GM23338 (cell line): ENCODE measurements at regions not wholly inside any gene's neighbourhood (a gene's known extent, or its start where the extent isn't known, plus 50 kb on each side); places are given as distances from the start of the nearest gene placed in this dataset.

ENCODE experiments used
- ATAC-seq: fragments of 200-7000 bp; cut with Tn5 transposase; 3 replicates; pipeline ENCODE4 v1.9.1; 2020
- DNase-seq: peaks from one replicate; pipeline ENCODE4 v3.0.0-alpha.2; 2015; ENCODE audit warnings: low spot score
- H2AFZ ChIP-seq: fragments of 200-600 bp; sonication (generic); 2 replicates; pipeline ENCODE4 v1.8.0; 2016; ENCODE audit warnings: antibody characterized with exemption, mild to moderate bottlenecking, moderate library complexity
- H3F3A ChIP-seq: fragments of 200-600 bp; sonication (generic); replicated peaks from 2 replicates; pipeline ENCODE4 v1.8.0; 2017; ENCODE audit warnings: antibody characterized with exemption, mixed run types, low read depth
- H3K27ac ChIP-seq: fragments of 200-600 bp; sonication (generic); 2 replicates; pipeline ENCODE4 v1.6.1; 2016; ENCODE audit warnings: low read depth
- H3K27me3 ChIP-seq: fragments of 200-600 bp; sonication (generic); 2 replicates; pipeline ENCODE4 v1.8.0; 2016; ENCODE audit warnings: mild to moderate bottlenecking, mixed run types, moderate library complexity; ENCODE audit not compliant: insufficient read depth
- H3K36me3 ChIP-seq: fragments of 200-600 bp; sonication (generic); 2 replicates; pipeline ENCODE4 v1.8.0; 2016; ENCODE audit warnings: mild to moderate bottlenecking; ENCODE audit not compliant: insufficient read depth
- H3K4me1 ChIP-seq: fragments of 200-600 bp; sonication (generic); 2 replicates; pipeline ENCODE4 v1.8.0; 2016; ENCODE audit warnings: mild to moderate bottlenecking, moderate library complexity; ENCODE audit not compliant: insufficient read depth
- H3K4me2 ChIP-seq: fragments of 200-600 bp; sonication (generic); 2 replicates; pipeline ENCODE4 v1.7.1; 2017; ENCODE audit warnings: mixed run types
- H3K4me3 ChIP-seq: fragments of 200-600 bp; sonication (generic); 2 replicates; pipeline ENCODE4 v1.6.1; 2016; ENCODE audit warnings: mixed run types
- H3K79me2 ChIP-seq: fragments of 200-600 bp; sonication (generic); replicated peaks from 2 replicates; pipeline ENCODE4 v1.8.0; 2017; ENCODE audit warnings: mild to moderate bottlenecking; ENCODE audit not compliant: insufficient read depth
- H3K9me2 ChIP-seq: fragments of 200-600 bp; sonication (generic); 2 replicates; pipeline ENCODE4 v1.8.0; 2017; ENCODE audit not compliant: insufficient read depth
- H4K20me1 ChIP-seq: fragments of 200-600 bp; sonication (generic); replicated peaks from 2 replicates; pipeline ENCODE4 v1.8.0; 2017; ENCODE audit warnings: mild to moderate bottlenecking; ENCODE audit not compliant: insufficient read depth
- H3K27ac Mint-ChIP-seq: 2 replicates; pipeline ENCODE4 v1.8.0; 2020; ENCODE audit warnings: inconsistent platforms, mild to moderate bottlenecking, moderate library complexity, mixed read lengths
- H3K27me3 Mint-ChIP-seq: 3 replicates; pipeline ENCODE4 v1.8.0; 2022; ENCODE audit warnings: low read depth, mild to moderate bottlenecking, moderate library complexity, mixed read lengths, inconsistent platforms; ENCODE audit not compliant: insufficient read depth, poor library complexity
- H3K36me3 Mint-ChIP-seq: 3 replicates; pipeline ENCODE4 v1.8.0; 2021; ENCODE audit warnings: low read depth, mild to moderate bottlenecking, inconsistent platforms, moderate library complexity, mixed read lengths
- H3K4me1 Mint-ChIP-seq: 3 replicates; pipeline ENCODE4 v1.8.0; 2020; ENCODE audit warnings: mild to moderate bottlenecking, inconsistent platforms, mixed read lengths
- H3K4me3 Mint-ChIP-seq: 3 replicates; pipeline ENCODE4 v1.8.0; 2021; ENCODE audit warnings: moderate library complexity, mild to moderate bottlenecking, inconsistent platforms, mixed read lengths
- H3K9me3 Mint-ChIP-seq: 3 replicates; pipeline ENCODE4 v1.8.0; 2020; ENCODE audit warnings: moderate library complexity, mild to moderate bottlenecking, inconsistent platforms, mixed read lengths
- CREB1 ChIP-seq: fragments of 250-450 bp; sonication (Bioruptor Pico); IDR thresholded peaks from 2 replicates; pipeline ENCODE4 v1.5.0; 2020; ENCODE audit warnings: low read depth, mild to moderate bottlenecking, moderate library complexity
- CTCF ChIP-seq, 2 experiments: fragments of 200-600 bp in 1 of 2; sonication (generic) in 1 of 2; conservative IDR thresholded peaks; 2 replicates each; pipeline versions ENCODE4 v1.5.1 to v1.6.1; 2016 to 2017; ENCODE audit warnings: antibody characterized with exemption in 2 of 2, low read depth in 2 of 2, mild to moderate bottlenecking in 2 of 2, moderate library complexity in 1 of 2
- EZH2 ChIP-seq: fragments of 200-600 bp; sonication (generic); IDR thresholded peaks from one replicate; pipeline ENCODE4 v1.8.0; 2017; ENCODE audit warnings: antibody characterized with exemption, mild to moderate bottlenecking, low read depth; ENCODE audit not compliant: unreplicated experiment
- EZH2phosphoT487 ChIP-seq: fragments of 200-600 bp; sonication (generic); IDR thresholded peaks from one replicate; pipeline ENCODE4 v1.8.1; 2018; ENCODE audit warnings: antibody characterized with exemption; ENCODE audit not compliant: unreplicated experiment
- JUNB ChIP-seq: IDR thresholded peaks from one replicate; pipeline ENCODE4 v1.6.1; 2016; ENCODE audit warnings: antibody characterized with exemption; ENCODE audit not compliant: unreplicated experiment
- NANOG ChIP-seq: IDR thresholded peaks from 2 replicates; pipeline ENCODE4 v1.6.1; 2016; ENCODE audit warnings: antibody characterized with exemption, borderline replicate concordance
- POLR2AphosphoS5 ChIP-seq: IDR thresholded peaks from 2 replicates; pipeline ENCODE4 v1.6.1; 2016; ENCODE audit warnings: antibody characterized with exemption, low read depth
- STAT1 ChIP-seq: IDR thresholded peaks from one replicate; pipeline ENCODE4 v1.6.1; 2016; ENCODE audit warnings: antibody characterized with exemption; ENCODE audit not compliant: unreplicated experiment
- ZNF114 ChIP-seq: fragments of 250-450 bp; sonication (Bioruptor Pico); IDR thresholded peaks from 2 replicates; pipeline ENCODE4 v1.5.0; 2020; ENCODE audit warnings: mild to moderate bottlenecking, moderate library complexity
- ZNF331 ChIP-seq: fragments of 250-450 bp; sonication (Bioruptor Pico); IDR thresholded peaks from 2 replicates; pipeline ENCODE4 v1.5.0; 2020; ENCODE audit warnings: low read depth, mild to moderate bottlenecking, moderate library complexity
- TF ChIP-seq, protein P1 (sequence below): IDR thresholded peaks from 2 replicates; pipeline ENCODE4 v1.6.1; 2016; ENCODE audit warnings: antibody characterized with exemption
- TF ChIP-seq, protein P2 (sequence below): fragments of 250-450 bp; sonication (Bioruptor Pico); IDR thresholded peaks from 2 replicates; pipeline ENCODE4 v1.5.0; 2020; ENCODE audit warnings: mild to moderate bottlenecking, moderate library complexity

DNA sequence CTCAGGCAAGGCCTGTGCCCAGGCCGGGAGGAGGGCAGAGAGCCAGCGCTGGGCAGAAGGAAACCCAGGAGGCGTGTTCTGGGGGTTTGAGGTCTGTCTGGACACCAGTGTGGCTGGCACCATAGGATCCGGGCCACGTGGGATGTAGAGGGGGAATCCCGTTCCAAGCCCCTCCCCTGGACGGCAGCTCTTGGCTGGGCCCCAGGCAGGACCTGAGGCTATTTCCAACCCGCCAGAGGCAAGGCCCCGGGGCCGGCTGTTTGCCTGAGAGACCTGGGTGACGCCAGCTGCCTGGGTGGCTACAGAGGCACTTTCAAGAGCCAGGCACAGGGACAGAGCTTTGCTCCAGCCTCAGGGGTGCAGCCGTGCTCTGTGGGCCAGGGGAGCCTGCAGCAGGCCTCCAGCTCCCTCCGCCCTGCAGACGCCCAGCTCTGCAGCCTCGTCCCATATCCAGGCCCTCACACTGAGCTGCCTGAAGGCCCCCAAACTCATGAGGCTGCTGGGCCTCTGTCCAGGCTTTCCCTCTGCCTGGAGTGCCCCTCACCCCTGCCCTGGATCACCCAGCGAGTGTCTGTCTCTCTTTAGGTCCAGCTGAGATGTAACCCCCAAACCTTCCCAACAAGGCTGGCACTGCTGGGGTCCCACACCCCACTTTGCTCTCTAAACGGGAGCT is 56.6 kb upstream of the EGFL7 start:
- Histone ChIP-seq H3K79me2 (no peaks in the 10 kb centered on the region), H2AFZ (no peak overlapping the region), H3K4me1 (peaks cover 4% of the 10 kb centered on the region; the same call in 1 of the 2 replicates), H3K36me3 (no peaks in the 10 kb centered on the region), H4K20me1 (no peaks in the 10 kb centered on the region), H3K9me2 (no peaks in the 10 kb centered on the region), H3K27ac (no peak overlapping the region), H3F3A (no peaks in the 10 kb centered on the region), H3K4me3 (no peak overlapping the region), H3K4me2 (no peak overlapping the region), H3K27me3 (no peaks in the 10 kb centered on the region)
- Mint-ChIP-seq H3K36me3 (no peaks in the 10 kb centered on the region; the same call in 2 of the 3 replicates), H3K27me3 (peaks cover 17% of the 10 kb centered on the region), H3K4me3 (no peak overlapping the region), H3K27ac (0 out of 2 replicates have a peak overlapping the region, but pooled peaks have one; percentile 44), H3K4me1 (peaks cover 30% of the 10 kb centered on the region), H3K9me3 (no peaks in the 10 kb centered on the region; the same call in 2 of the 3 replicates)
- DNase-seq (no peak), ATAC-seq (no peak)
- TF ChIP-seq POLR2AphosphoS5: no peak
- TF ChIP-seq EZH2: no peak
- no peak for TF ChIP-seq JUNB
- no peak for TF ChIP-seq STAT1
- no peak for TF ChIP-seq NANOG
- TF ChIP-seq ZNF331: no peak

- Histone ChIP-seq H3K27me3 (no peaks in the 10 kb centered on the region), H4K20me1 (no peaks in the 10 kb centered on the region), H3K79me2 (no peaks in the 10 kb centered on the region), H3K4me2 (no peak overlapping the region), H3K9me2 (no peaks in the 10 kb centered on the region), H3K4me1 (peaks cover 4% of the 10 kb centered on the region; the same call in 1 of the 2 replicates), H3F3A (0 out of 2 replicates have a peak, but pooled peaks cover 4% of the 10 kb centered on the region), H3K4me3 (no peak overlapping the region), H2AFZ (no peak overlapping the region), H3K36me3 (no peaks in the 10 kb centered on the region), H3K27ac (no peak overlapping the region)
- Mint-ChIP-seq H3K27ac (no peak overlapping the region), H3K4me1 (peaks cover 38% of the 10 kb centered on the region), H3K36me3 (peaks cover 6% of the 10 kb centered on the region; the same call in 2 of the 3 replicates), H3K4me3 (no peak overlapping the region), H3K9me3 (peaks cover 6% of the 10 kb centered on the region), H3K27me3 (peaks cover 20% of the 10 kb centered on the region)
- DNase-seq (no peak), ATAC-seq (peak; percentile 28)
- no peak for TF ChIP-seq EZH2phosphoT487
- no peak for TF ChIP-seq NANOG
- TF ChIP-seq, protein P1, sequence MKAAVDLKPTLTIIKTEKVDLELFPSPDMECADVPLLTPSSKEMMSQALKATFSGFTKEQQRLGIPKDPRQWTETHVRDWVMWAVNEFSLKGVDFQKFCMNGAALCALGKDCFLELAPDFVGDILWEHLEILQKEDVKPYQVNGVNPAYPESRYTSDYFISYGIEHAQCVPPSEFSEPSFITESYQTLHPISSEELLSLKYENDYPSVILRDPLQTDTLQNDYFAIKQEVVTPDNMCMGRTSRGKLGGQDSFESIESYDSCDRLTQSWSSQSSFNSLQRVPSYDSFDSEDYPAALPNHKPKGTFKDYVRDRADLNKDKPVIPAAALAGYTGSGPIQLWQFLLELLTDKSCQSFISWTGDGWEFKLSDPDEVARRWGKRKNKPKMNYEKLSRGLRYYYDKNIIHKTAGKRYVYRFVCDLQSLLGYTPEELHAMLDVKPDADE: no peak
- TF ChIP-seq, protein P2, sequence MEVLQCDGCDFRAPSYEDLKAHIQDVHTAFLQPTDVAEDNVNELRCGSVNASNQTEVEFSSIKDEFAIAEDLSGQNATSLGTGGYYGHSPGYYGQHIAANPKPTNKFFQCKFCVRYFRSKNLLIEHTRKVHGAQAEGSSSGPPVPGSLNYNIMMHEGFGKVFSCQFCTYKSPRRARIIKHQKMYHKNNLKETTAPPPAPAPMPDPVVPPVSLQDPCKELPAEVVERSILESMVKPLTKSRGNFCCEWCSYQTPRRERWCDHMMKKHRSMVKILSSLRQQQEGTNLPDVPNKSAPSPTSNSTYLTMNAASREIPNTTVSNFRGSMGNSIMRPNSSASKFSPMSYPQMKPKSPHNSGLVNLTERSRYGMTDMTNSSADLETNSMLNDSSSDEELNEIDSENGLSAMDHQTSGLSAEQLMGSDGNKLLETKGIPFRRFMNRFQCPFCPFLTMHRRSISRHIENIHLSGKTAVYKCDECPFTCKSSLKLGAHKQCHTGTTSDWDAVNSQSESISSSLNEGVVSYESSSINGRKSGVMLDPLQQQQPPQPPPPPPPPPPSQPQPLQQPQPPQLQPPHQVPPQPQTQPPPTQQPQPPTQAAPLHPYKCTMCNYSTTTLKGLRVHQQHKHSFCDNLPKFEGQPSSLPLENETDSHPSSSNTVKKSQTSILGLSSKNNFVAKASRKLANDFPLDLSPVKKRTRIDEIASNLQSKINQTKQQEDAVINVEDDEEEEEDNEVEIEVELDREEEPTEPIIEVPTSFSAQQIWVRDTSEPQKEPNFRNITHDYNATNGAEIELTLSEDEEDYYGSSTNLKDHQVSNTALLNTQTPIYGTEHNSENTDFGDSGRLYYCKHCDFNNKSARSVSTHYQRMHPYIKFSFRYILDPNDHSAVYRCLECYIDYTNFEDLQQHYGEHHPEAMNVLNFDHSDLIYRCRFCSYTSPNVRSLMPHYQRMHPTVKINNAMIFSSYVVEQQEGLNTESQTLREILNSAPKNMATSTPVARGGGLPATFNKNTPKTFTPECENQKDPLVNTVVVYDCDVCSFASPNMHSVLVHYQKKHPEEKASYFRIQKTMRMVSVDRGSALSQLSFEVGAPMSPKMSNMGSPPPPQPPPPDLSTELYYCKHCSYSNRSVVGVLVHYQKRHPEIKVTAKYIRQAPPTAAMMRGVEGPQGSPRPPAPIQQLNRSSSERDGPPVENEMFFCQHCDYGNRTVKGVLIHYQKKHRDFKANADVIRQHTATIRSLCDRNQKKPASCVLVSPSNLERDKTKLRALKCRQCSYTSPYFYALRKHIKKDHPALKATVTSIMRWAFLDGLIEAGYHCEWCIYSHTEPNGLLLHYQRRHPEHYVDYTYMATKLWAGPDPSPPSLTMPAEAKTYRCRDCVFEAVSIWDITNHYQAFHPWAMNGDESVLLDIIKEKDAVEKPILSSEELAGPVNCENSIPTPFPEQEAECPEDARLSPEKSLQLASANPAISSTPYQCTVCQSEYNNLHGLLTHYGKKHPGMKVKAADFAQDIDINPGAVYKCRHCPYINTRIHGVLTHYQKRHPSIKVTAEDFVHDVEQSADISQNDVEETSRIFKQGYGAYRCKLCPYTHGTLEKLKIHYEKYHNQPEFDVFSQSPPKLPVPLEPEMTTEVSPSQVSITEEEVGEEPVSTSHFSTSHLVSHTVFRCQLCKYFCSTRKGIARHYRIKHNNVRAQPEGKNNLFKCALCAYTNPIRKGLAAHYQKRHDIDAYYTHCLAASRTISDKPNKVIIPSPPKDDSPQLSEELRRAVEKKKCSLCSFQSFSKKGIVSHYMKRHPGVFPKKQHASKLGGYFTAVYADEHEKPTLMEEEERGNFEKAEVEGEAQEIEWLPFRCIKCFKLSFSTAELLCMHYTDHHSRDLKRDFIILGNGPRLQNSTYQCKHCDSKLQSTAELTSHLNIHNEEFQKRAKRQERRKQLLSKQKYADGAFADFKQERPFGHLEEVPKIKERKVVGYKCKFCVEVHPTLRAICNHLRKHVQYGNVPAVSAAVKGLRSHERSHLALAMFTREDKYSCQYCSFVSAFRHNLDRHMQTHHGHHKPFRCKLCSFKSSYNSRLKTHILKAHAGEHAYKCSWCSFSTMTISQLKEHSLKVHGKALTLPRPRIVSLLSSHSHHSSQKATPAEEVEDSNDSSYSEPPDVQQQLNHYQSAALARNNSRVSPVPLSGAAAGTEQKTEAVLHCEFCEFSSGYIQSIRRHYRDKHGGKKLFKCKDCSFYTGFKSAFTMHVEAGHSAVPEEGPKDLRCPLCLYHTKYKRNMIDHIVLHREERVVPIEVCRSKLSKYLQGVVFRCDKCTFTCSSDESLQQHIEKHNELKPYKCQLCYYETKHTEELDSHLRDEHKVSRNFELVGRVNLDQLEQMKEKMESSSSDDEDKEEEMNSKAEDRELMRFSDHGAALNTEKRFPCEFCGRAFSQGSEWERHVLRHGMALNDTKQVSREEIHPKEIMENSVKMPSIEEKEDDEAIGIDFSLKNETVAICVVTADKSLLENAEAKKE: no peak
- TF ChIP-seq ZNF114 (CRISPR knock-in tag): no peak
- no peak for TF ChIP-seq POLR2AphosphoS5
- no peak for TF ChIP-seq STAT1
- TF ChIP-seq ZNF331: no peak
- TF ChIP-seq CREB1: no peak
- TF ChIP-seq CTCF (conservative IDR thresholded peaks at IDR 0.05; ENCODE audit: low read depth in 2 of 2): no peak
Measured at GRCh38 chr9:136604823-136605525, 57.7 kb upstream of the EGFL7 start.
